Upper lobe of left lung (tissue), 4 donors: ENCODE measurements at regions not wholly inside any gene's neighbourhood (a gene's known extent, or its start where the extent isn't known, plus 50 kb on each side); places are given as distances from the start of the nearest gene placed in this dataset.

Experiments
- EP300 ChIP-seq, 4 donors: sonication (generic); formaldehyde crosslinking; IDR thresholded peaks; one replicate each; pipeline ENCODE4 v1.5.1; 2017; ENCODE audit warnings: antibody characterized with exemption in 4 of 4, control low read depth in 2 of 4
- POLR2A ChIP-seq, 4 donors: fragments of 450-650 bp; IDR thresholded peaks; one replicate each; pipeline ENCODE4 v1.5.1; 2016 to 2017; ENCODE audit warnings: antibody characterized with exemption in 4 of 4, mild to moderate bottlenecking in 2 of 4
- POLR2AphosphoS5 ChIP-seq, 2 donors: sonication (generic); formaldehyde crosslinking; IDR thresholded peaks; one replicate each; pipeline ENCODE4 v1.5.1; 2017; ENCODE audit warnings: antibody characterized with exemption in 2 of 2
- TF ChIP-seq, protein P1 (sequence below), 6 experiments: fragments of 450-650 bp in 4 of 6; fragments of 200-600 bp in 2 of 6; sonication (generic) in 2 of 6; IDR thresholded peaks; one replicate each; pipeline ENCODE4 v1.5.1; 2016 to 2019; ENCODE audit warnings: antibody characterized with exemption in 6 of 6

DNA sequence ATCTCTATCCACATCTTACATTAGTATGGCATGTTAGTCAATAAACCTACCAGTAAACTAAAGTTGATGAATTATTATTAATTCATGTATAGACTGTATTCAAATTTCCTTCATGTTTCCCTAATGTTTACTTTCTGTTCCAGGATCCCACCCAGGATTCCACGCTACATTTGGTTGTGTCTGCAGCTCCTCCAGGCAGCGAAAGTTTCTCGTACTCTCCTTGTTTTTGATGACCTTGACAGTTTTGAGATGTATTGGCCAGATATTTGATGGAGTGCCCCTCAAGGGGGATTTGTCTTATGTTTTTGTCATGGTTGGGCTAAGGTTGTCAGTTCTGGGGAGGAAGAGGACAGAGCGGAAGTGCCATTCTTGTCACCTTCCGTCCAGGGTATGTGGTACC, 445.2 kb upstream of the CDH4 start:
- TF ChIP-seq, protein P1, sequence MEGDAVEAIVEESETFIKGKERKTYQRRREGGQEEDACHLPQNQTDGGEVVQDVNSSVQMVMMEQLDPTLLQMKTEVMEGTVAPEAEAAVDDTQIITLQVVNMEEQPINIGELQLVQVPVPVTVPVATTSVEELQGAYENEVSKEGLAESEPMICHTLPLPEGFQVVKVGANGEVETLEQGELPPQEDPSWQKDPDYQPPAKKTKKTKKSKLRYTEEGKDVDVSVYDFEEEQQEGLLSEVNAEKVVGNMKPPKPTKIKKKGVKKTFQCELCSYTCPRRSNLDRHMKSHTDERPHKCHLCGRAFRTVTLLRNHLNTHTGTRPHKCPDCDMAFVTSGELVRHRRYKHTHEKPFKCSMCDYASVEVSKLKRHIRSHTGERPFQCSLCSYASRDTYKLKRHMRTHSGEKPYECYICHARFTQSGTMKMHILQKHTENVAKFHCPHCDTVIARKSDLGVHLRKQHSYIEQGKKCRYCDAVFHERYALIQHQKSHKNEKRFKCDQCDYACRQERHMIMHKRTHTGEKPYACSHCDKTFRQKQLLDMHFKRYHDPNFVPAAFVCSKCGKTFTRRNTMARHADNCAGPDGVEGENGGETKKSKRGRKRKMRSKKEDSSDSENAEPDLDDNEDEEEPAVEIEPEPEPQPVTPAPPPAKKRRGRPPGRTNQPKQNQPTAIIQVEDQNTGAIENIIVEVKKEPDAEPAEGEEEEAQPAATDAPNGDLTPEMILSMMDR (IDR thresholded peaks at IDR 0.05) = no peak
- TF ChIP-seq POLR2A (IDR thresholded peaks at IDR 0.05) (no peak), EP300 (IDR thresholded peaks at IDR 0.05) (no peak), POLR2AphosphoS5 (IDR thresholded peaks at IDR 0.05) (no peak)
